Stomach (tissue), 8 donors: ENCODE measurements at regions not wholly inside any gene's neighbourhood (a gene's known extent, or its start where the extent isn't known, plus 50 kb on each side); places are given as distances from the start of the nearest gene placed in this dataset.
"Not testable (repeated sequence)": the region's sequence is repeated elsewhere in the genome, so short reads cannot be mapped to it uniquely, and the experiment has no call there.

Experiments
- DNase-seq, 2 donors: peaks; one replicate each; pipeline versions ENCODE4 v3.0.0 to v3.0.0-alpha.2; 2013 to 2019
- H3K27ac ChIP-seq, 5 donors: fragments of 200-600 bp in 4 of 5; sonication (generic) in 4 of 5; one replicate each; pipeline ENCODE4 v1.5.1; 2013 to 2019; ENCODE audit warnings: mild to moderate bottlenecking in 1 of 5, moderate library complexity in 1 of 5
- H3K27me3 ChIP-seq, 3 donors: fragments of 200-600 bp; sonication (generic); one replicate each; pipeline ENCODE4 v1.5.1; 2017 to 2019; ENCODE audit warnings: mixed run types in 1 of 3
- H3K36me3 ChIP-seq, 4 donors: fragments of 200-600 bp; sonication (generic); 1 replicate in 3 of 4; 2 replicates in 1 of 4; pipeline ENCODE4 v1.5.1; 2016 to 2019
- H3K4me1 ChIP-seq, 4 donors: fragments of 200-600 bp; sonication (generic); one replicate each; pipeline ENCODE4 v1.5.1; 2016 to 2019
- H3K4me3 ChIP-seq, 4 donors: fragments of 200-600 bp; sonication (generic) in 3 of 4; one replicate each; pipeline ENCODE4 v1.5.1; 2016 to 2019; ENCODE audit warnings: mild to moderate bottlenecking in 1 of 4
- H3K9me3 ChIP-seq, 4 donors: fragments of 200-600 bp; sonication (generic); one replicate each; pipeline ENCODE4 v1.5.1; 2016 to 2019
- EP300 ChIP-seq: sonication (generic); formaldehyde crosslinking; IDR thresholded peaks from one replicate; pipeline ENCODE4 v1.6.1; 2017; ENCODE audit warnings: antibody characterized with exemption
- POLR2A ChIP-seq, 4 donors: fragments of 450-650 bp; IDR thresholded peaks; one replicate each; pipeline ENCODE4 v1.6.1; 2016; ENCODE audit warnings: antibody characterized with exemption in 4 of 4, control low read depth in 2 of 4, mild to moderate bottlenecking in 1 of 4, moderate library complexity in 1 of 4
- POLR2AphosphoS5 ChIP-seq, 3 donors: sonication (generic); formaldehyde crosslinking; IDR thresholded peaks; one replicate each; pipeline ENCODE4 v1.6.1; 2016; ENCODE audit warnings: antibody characterized with exemption in 3 of 3
- WGBS, 5 donors: extraction: QIAGEN DNeasy Blood & Tissue Kit in 3 of 5; methylation state at CpG; one replicate each; pipeline versions ENCODE4 v1.1.5 to v1.1.7; 2013 to 2018; 5-methylcytosine and 5-hydroxymethylcytosine counted together
- intact Hi-C: fragments of 100-400 bp; cut with DNase I; formaldehyde crosslinking; loops from one replicate; pipeline ENCODE4 v1.15.1; 2023; ENCODE audit warnings: low total_unique reads
- TF ChIP-seq, protein P1 (sequence below), 7 experiments: fragments of 450-650 bp in 4 of 7; fragments of 200-600 bp in 3 of 7; sonication (generic) in 3 of 7; IDR thresholded peaks; one replicate each; pipeline ENCODE4 v1.5.1; 2016 to 2019; ENCODE audit warnings: antibody characterized with exemption in 7 of 7, control low read depth in 2 of 7, mild to moderate bottlenecking in 1 of 7
- donor health status: healthy with polysubstance abuse.
- donor health status: Bipolar disorder and iron deficiency.
- donor health status: healthy.

GRCh38 chr2:13308989-13309388 lies 592.3 kb downstream of the TRIB2 start:
- TF ChIP-seq, protein P1, sequence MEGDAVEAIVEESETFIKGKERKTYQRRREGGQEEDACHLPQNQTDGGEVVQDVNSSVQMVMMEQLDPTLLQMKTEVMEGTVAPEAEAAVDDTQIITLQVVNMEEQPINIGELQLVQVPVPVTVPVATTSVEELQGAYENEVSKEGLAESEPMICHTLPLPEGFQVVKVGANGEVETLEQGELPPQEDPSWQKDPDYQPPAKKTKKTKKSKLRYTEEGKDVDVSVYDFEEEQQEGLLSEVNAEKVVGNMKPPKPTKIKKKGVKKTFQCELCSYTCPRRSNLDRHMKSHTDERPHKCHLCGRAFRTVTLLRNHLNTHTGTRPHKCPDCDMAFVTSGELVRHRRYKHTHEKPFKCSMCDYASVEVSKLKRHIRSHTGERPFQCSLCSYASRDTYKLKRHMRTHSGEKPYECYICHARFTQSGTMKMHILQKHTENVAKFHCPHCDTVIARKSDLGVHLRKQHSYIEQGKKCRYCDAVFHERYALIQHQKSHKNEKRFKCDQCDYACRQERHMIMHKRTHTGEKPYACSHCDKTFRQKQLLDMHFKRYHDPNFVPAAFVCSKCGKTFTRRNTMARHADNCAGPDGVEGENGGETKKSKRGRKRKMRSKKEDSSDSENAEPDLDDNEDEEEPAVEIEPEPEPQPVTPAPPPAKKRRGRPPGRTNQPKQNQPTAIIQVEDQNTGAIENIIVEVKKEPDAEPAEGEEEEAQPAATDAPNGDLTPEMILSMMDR (IDR thresholded peaks at IDR 0.05) = no peak
- TF ChIP-seq POLR2A (IDR thresholded peaks at IDR 0.05) (no peak), POLR2AphosphoS5 (IDR thresholded peaks at IDR 0.05) (no peak), EP300 (no peak)
- no peaks in the 10 kb centered on the region for H3K27me3 ChIP-seq
- intact Hi-C loops = no loop called here
- no peak overlapping the region for H3K4me3 ChIP-seq
- no peaks in the 10 kb centered on the region for H3K36me3 ChIP-seq
- no peaks in the 10 kb centered on the region for H3K4me1 ChIP-seq
- no peak overlapping the region for H3K27ac ChIP-seq
- DNase-seq = no peak
- WGBS, 5 donors = 63 to 92% (median 89%) methylated on average over 4 of the region's 4 CpGs
- peaks cover 0 to 22% (median 7%) of the 10 kb centered on the region in 4 donors for H3K9me3 ChIP-seq

- Histone ChIP-seq H3K36me3 (no peaks in the 10 kb centered on the region), H3K27me3 (no peaks in the 10 kb centered on the region), H3K4me1 (no peaks in the 10 kb centered on the region), H3K27ac (no peak overlapping the region), H3K4me3 (no peak overlapping the region), H3K9me3 (peaks cover 0 to 7% (median 2%) of the 10 kb centered on the region in 4 donors)
- no peak for DNase-seq
- TF ChIP-seq, protein P1 (IDR thresholded peaks at IDR 0.05) = no peak
- TF ChIP-seq POLR2A (IDR thresholded peaks at IDR 0.05) (no peak), POLR2AphosphoS5 (IDR thresholded peaks at IDR 0.05) (no peak), EP300 (no peak)
- intact Hi-C loops = no loop called here
- WGBS, 5 donors = 67 to 77% (median 71%) methylated on average over 2 of the region's 2 CpGs
Measured at GRCh38 chr2:13332060-13332459, 615.3 kb downstream of the TRIB2 start.

- H3K4me1 ChIP-seq, H3K27ac ChIP-seq, intact Hi-C loops, DNase-seq, H3K9me3 ChIP-seq, H3K27me3 ChIP-seq, H3K36me3 ChIP-seq, H3K4me3 ChIP-seq: not testable (repeated sequence)
Measured at GRCh38 chr2:13334071-13334470, 617.3 kb downstream of the TRIB2 start.

DNA sequence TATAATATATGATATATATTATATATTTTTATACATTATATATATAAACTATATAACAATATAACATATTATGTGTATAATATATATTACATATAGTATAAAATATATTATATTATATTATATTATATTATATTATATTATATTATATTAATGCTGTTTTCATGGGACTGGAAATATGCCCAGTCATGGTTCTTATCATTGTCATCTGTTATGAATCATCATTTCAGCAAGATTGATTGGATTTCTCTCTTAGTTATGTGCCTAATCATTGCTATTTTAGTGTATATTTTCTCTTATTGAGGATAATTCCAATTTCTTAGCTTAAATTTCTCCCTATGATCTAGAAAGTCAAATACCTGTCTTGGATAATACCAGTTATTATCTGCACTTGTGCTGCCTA lies 617.8 kb downstream of the TRIB2 start:
- Histone ChIP-seq H3K9me3 (peaks cover 0 to 8% (median 2%) of the 10 kb centered on the region in 4 donors), H3K27me3 (no peaks in the 10 kb centered on the region), H3K4me3 (no peak overlapping the region), H3K27ac (no peak overlapping the region), H3K4me1 (no peaks in the 10 kb centered on the region), H3K36me3 (no peaks in the 10 kb centered on the region)
- intact Hi-C loops = no loop called here
- TF ChIP-seq, protein P1 (IDR thresholded peaks at IDR 0.05) = no peak
- TF ChIP-seq POLR2A (IDR thresholded peaks at IDR 0.05) (no peak), EP300 (no peak), POLR2AphosphoS5 (IDR thresholded peaks at IDR 0.05) (no peak)
- DNase-seq = no peak

DNA sequence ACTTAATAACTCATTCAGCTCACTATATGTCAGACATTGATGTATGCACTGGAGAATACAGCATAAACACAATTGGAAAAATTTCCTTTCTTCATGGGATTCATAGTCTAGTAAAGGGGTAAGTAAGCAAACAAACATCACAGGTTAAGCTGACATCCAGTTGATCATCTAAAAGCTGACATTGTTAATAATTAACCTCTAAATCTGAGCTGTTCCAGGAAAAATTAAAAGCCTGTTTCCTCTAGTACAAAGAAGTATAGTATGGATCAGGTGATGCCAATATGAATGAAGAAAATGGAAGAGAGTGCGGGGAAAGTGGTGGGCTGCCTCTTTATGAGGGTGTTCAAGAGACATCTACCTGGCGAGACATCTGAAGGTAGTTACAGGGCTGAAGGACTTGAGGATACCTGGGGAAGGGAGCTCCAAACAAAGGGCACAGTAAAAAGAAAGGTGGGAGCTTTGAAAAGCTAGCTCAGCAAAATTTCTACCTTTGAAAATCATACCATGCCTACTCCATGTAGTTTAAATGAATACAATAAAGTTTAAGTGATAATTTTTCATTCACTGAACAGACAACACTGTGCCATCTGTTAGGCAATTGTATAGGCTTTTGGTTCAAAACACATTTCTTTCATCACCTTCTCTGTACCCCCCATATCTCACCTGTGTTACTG lies 619.3 kb downstream of the TRIB2 start:
- WGBS, 5 donors = 84 to 90% (median 88%) methylated on average over 2 of the region's 2 CpGs

More for the DNA sequence above, 619.3 kb downstream of the TRIB2 start:
- Histone ChIP-seq H3K27me3 (no peaks in the 10 kb centered on the region), H3K9me3 (peaks cover 0 to 8% (median 2%) of the 10 kb centered on the region in 4 donors), H3K27ac (no peak overlapping the region), H3K4me3 (no peak overlapping the region), H3K4me1 (no peaks in the 10 kb centered on the region), H3K36me3 (no peaks in the 10 kb centered on the region)
- intact Hi-C loops = no loop called here
- TF ChIP-seq, protein P1 (IDR thresholded peaks at IDR 0.05) = no peak
- TF ChIP-seq POLR2AphosphoS5 (IDR thresholded peaks at IDR 0.05) (no peak), EP300 (no peak), POLR2A (IDR thresholded peaks at IDR 0.05) (no peak)
- DNase-seq = no peak
